ENCODE measurements at regions not wholly inside any gene's neighbourhood (a gene's known extent, or its start where the extent isn't known, plus 50 kb on each side); places are given as distances from the start of the nearest gene placed in this dataset.

DNA sequence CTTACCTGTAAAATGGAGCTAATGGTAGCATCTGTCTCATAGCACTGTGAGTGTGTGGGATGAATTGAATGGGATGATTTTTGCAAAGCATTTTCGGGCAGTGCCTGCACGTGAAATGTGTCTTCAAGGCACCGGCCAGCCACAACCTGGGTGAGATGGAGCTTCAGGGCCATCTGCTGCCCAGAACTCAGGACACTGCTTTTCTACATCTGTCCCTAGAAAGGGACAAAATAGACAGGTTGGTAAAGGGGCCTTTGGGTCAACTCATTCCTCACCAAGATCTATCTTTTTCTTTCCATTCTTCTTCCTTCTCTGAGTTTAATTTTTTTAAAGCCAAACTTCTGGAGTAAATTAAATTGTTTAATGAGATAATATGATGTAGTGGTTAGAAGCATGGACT lies 106.5 kb downstream of the UTP18 start:
- TF ChIP-seq, protein P1, sequence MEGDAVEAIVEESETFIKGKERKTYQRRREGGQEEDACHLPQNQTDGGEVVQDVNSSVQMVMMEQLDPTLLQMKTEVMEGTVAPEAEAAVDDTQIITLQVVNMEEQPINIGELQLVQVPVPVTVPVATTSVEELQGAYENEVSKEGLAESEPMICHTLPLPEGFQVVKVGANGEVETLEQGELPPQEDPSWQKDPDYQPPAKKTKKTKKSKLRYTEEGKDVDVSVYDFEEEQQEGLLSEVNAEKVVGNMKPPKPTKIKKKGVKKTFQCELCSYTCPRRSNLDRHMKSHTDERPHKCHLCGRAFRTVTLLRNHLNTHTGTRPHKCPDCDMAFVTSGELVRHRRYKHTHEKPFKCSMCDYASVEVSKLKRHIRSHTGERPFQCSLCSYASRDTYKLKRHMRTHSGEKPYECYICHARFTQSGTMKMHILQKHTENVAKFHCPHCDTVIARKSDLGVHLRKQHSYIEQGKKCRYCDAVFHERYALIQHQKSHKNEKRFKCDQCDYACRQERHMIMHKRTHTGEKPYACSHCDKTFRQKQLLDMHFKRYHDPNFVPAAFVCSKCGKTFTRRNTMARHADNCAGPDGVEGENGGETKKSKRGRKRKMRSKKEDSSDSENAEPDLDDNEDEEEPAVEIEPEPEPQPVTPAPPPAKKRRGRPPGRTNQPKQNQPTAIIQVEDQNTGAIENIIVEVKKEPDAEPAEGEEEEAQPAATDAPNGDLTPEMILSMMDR (IDR thresholded peaks at IDR 0.05; ENCODE audit: low read depth, low read length): no peak
- no peak for TF ChIP-seq EZH2phosphoT487 (IDR thresholded peaks at IDR 0.05; ENCODE audit: low read depth)
